ENCODE measurements at regions not wholly inside any gene's neighbourhood (a gene's known extent, or its start where the extent isn't known, plus 50 kb on each side); places are given as distances from the start of the nearest gene placed in this dataset.

DNA sequence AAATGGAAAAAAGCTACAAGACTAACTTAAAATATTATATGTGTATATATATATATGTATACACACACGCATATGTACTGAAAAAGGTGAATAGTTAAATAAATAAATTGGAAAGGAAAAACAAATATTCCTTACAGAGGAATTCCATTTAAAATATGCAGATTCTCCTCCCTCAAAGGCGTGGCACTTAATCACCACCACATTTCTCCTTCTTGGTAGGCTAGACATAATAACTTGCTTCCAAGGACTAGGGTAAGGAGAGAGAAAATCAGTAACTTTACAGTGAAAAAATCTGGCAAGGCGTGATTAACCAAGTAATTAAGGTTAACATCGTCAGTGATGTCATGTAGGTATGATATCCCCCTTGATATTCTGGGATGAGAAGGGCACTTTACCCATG is 84.0 kb upstream of the USP25 start:
- Histone ChIP-seq H3K4me3 (ENCODE audit: insufficient read depth, low read depth, low read length) (no peak overlapping the region), H3K4me1 (ENCODE audit: control insufficient read depth, insufficient read depth, low read length) (no peaks in the 10 kb centered on the region), H3K23ac (ENCODE audit: low read depth, low read length) (no peak overlapping the region), H3K36me3 (ENCODE audit: control insufficient read depth, insufficient read depth, low read length) (no peaks in the 10 kb centered on the region), H3K4ac (ENCODE audit: low read depth, low read length) (no peak overlapping the region), H3K4me2 (ENCODE audit: low read depth, low read length) (no peak overlapping the region), H2BK20ac (ENCODE audit: low read depth, low read length) (no peak overlapping the region), H3K18ac (ENCODE audit: low read depth, low read length) (no peak overlapping the region), H3K79me1 (ENCODE audit: low read depth in 1 of 2, low read length in 2 of 2) (no peaks in the 10 kb centered on the region), H3K9me3 (ENCODE audit: control insufficient read depth, insufficient read depth, low read length) (no peaks in the 10 kb centered on the region), H4K8ac (ENCODE audit: low read depth in 2 of 2, low read length in 2 of 2) (no peak overlapping the region), H4K20me1 (ENCODE audit: insufficient read depth, low read length) (no peaks in the 10 kb centered on the region), H2AK5ac (ENCODE audit: low read depth, low read length) (no peak overlapping the region), H3K14ac (replicated peaks; ENCODE audit: low read depth, low read length) (no peak overlapping the region), H4K91ac (ENCODE audit: insufficient read depth, low read depth, low read length) (no peak overlapping the region), H3K56ac (ENCODE audit: extremely low read depth, insufficient read depth, low read length) (no peak overlapping the region), H2BK5ac (ENCODE audit: low read depth, low read length, poor library complexity, severe bottlenecking) (no peak overlapping the region), H2AFZ (replicated peaks; ENCODE audit: low read length, poor library complexity) (no peak overlapping the region), H2BK120ac (ENCODE audit: low read depth, low read length) (no peak overlapping the region), H2BK15ac (ENCODE audit: low read depth, low read length) (no peak overlapping the region), H3K9me1 (ENCODE audit: insufficient read depth, low read length) (no peaks in the 10 kb centered on the region), H3K9ac (ENCODE audit: low read depth, low read length) (no peak overlapping the region), H3K27me3 (ENCODE audit: control insufficient read depth, insufficient read depth, low read length) (no peaks in the 10 kb centered on the region; the same call in 1 of the 2 replicates), H4K5ac (ENCODE audit: low read depth, low read length) (no peak overlapping the region), H3K27ac (ENCODE audit: insufficient read depth, low read length) (no peak overlapping the region), H2AK9ac (replicated peaks; ENCODE audit: low read depth, low read length, poor library complexity) (no peak overlapping the region)
- ATAC-seq (ENCODE audit: low read depth) (no peak), DNase-seq (no peak)
- WGBS, 2 experiments (ENCODE audit: extremely low coverage in 2 of 2, insufficient read length in 1 of 2), result no CpG with 5 or more reads among the region's 4 CpGs
- intact Hi-C loops (cut with micrococcal nuclease) (no loop called here), in situ Hi-C loops (cut with MboI; ENCODE audit: low sequenced_read_pairs) (no loop called here), dilution Hi-C loops (cut with HindIII; ENCODE audit: low sequenced_read_pairs, unreplicated experiment) (no loop called here)
- TF ChIP-seq POLR2A (IDR thresholded peaks at IDR 0.05; ENCODE audit: low read depth, low read length), result no peak
- no peak for TF ChIP-seq MAZ (IDR thresholded peaks at IDR 0.05; ENCODE audit: borderline replicate concordance, low read depth, low read length)
- no peak for TF ChIP-seq RFX5 (IDR thresholded peaks at IDR 0.05; ENCODE audit: low read depth, low read length)
- TF ChIP-seq, protein P1, sequence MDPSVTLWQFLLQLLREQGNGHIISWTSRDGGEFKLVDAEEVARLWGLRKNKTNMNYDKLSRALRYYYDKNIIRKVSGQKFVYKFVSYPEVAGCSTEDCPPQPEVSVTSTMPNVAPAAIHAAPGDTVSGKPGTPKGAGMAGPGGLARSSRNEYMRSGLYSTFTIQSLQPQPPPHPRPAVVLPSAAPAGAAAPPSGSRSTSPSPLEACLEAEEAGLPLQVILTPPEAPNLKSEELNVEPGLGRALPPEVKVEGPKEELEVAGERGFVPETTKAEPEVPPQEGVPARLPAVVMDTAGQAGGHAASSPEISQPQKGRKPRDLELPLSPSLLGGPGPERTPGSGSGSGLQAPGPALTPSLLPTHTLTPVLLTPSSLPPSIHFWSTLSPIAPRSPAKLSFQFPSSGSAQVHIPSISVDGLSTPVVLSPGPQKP (IDR thresholded peaks at IDR 0.05; ENCODE audit: borderline replicate concordance, low read depth, low read length), result no peak
- no peak for TF ChIP-seq RAD21 (IDR thresholded peaks at IDR 0.05; ENCODE audit: low read length)
- no peak for TF ChIP-seq BHLHE40 (IDR thresholded peaks at IDR 0.05; ENCODE audit: low read depth, low read length)
- TF ChIP-seq, protein P2, sequence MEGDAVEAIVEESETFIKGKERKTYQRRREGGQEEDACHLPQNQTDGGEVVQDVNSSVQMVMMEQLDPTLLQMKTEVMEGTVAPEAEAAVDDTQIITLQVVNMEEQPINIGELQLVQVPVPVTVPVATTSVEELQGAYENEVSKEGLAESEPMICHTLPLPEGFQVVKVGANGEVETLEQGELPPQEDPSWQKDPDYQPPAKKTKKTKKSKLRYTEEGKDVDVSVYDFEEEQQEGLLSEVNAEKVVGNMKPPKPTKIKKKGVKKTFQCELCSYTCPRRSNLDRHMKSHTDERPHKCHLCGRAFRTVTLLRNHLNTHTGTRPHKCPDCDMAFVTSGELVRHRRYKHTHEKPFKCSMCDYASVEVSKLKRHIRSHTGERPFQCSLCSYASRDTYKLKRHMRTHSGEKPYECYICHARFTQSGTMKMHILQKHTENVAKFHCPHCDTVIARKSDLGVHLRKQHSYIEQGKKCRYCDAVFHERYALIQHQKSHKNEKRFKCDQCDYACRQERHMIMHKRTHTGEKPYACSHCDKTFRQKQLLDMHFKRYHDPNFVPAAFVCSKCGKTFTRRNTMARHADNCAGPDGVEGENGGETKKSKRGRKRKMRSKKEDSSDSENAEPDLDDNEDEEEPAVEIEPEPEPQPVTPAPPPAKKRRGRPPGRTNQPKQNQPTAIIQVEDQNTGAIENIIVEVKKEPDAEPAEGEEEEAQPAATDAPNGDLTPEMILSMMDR (conservative IDR thresholded peaks at IDR 0.05; ENCODE audit: low read depth, low read length), result no peak
- no peak for TF ChIP-seq MXI1 (IDR thresholded peaks at IDR 0.05; ENCODE audit: borderline replicate concordance, low read depth, low read length)
- TF ChIP-seq RCOR1 (IDR thresholded peaks at IDR 0.05; ENCODE audit: insufficient replicate concordance, low read length), result no peak
- TF ChIP-seq FOS (IDR thresholded peaks at IDR 0.05; ENCODE audit: low read depth, low read length), result no peak
- no peak for TF ChIP-seq CEBPB (IDR thresholded peaks at IDR 0.05; ENCODE audit: low read depth, low read length)
- TF ChIP-seq CHD1 (IDR thresholded peaks at IDR 0.05; ENCODE audit: low read depth, low read length), result no peak
- TF ChIP-seq MAFK (IDR thresholded peaks at IDR 0.05; ENCODE audit: low read depth, low read length), result no peak
- no peak for TF ChIP-seq NFE2L2 (IDR thresholded peaks at IDR 0.05; ENCODE audit: low read depth, low read length)
- TF ChIP-seq SMC3 (IDR thresholded peaks at IDR 0.05; ENCODE audit: low read depth, low read length), result no peak
- TF ChIP-seq, protein P3, sequence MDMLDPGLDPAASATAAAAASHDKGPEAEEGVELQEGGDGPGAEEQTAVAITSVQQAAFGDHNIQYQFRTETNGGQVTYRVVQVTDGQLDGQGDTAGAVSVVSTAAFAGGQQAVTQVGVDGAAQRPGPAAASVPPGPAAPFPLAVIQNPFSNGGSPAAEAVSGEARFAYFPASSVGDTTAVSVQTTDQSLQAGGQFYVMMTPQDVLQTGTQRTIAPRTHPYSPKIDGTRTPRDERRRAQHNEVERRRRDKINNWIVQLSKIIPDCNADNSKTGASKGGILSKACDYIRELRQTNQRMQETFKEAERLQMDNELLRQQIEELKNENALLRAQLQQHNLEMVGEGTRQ (IDR thresholded peaks at IDR 0.05; ENCODE audit: low read depth, low read length), result no peak
- POLR2A ChIA-PET (ENCODE audit: unreplicated experiment), result no interaction called here
- no TSS peak for BruUV-seq (replicated peaks)
- CTCF ChIA-PET, result no interaction called here

Data from IMR-90 (cell line).